Stomach (tissue), 8 donors: ENCODE measurements at regions not wholly inside any gene's neighbourhood (a gene's known extent, or its start where the extent isn't known, plus 50 kb on each side); places are given as distances from the start of the nearest gene placed in this dataset.

Experiments
- DNase-seq, 2 donors: peaks; one replicate each; pipeline versions ENCODE4 v3.0.0 to v3.0.0-alpha.2; 2013 to 2019
- H3K27ac ChIP-seq, 5 donors: fragments of 200-600 bp in 4 of 5; sonication (generic) in 4 of 5; one replicate each; pipeline ENCODE4 v1.5.1; 2013 to 2019; ENCODE audit warnings: mild to moderate bottlenecking in 1 of 5, moderate library complexity in 1 of 5
- H3K27me3 ChIP-seq, 3 donors: fragments of 200-600 bp; sonication (generic); one replicate each; pipeline ENCODE4 v1.5.1; 2017 to 2019; ENCODE audit warnings: mixed run types in 1 of 3
- H3K36me3 ChIP-seq, 4 donors: fragments of 200-600 bp; sonication (generic); 1 replicate in 3 of 4; 2 replicates in 1 of 4; pipeline ENCODE4 v1.5.1; 2016 to 2019
- H3K4me1 ChIP-seq, 4 donors: fragments of 200-600 bp; sonication (generic); one replicate each; pipeline ENCODE4 v1.5.1; 2016 to 2019
- H3K4me3 ChIP-seq, 4 donors: fragments of 200-600 bp; sonication (generic) in 3 of 4; one replicate each; pipeline ENCODE4 v1.5.1; 2016 to 2019; ENCODE audit warnings: mild to moderate bottlenecking in 1 of 4
- H3K9me3 ChIP-seq, 4 donors: fragments of 200-600 bp; sonication (generic); one replicate each; pipeline ENCODE4 v1.5.1; 2016 to 2019
- EP300 ChIP-seq: sonication (generic); formaldehyde crosslinking; IDR thresholded peaks from one replicate; pipeline ENCODE4 v1.6.1; 2017; ENCODE audit warnings: antibody characterized with exemption
- POLR2A ChIP-seq, 4 donors: fragments of 450-650 bp; IDR thresholded peaks; one replicate each; pipeline ENCODE4 v1.6.1; 2016; ENCODE audit warnings: antibody characterized with exemption in 4 of 4, control low read depth in 2 of 4, mild to moderate bottlenecking in 1 of 4, moderate library complexity in 1 of 4
- POLR2AphosphoS5 ChIP-seq, 3 donors: sonication (generic); formaldehyde crosslinking; IDR thresholded peaks; one replicate each; pipeline ENCODE4 v1.6.1; 2016; ENCODE audit warnings: antibody characterized with exemption in 3 of 3
- WGBS, 5 donors: extraction: QIAGEN DNeasy Blood & Tissue Kit in 3 of 5; methylation state at CpG; one replicate each; pipeline versions ENCODE4 v1.1.5 to v1.1.7; 2013 to 2018; 5-methylcytosine and 5-hydroxymethylcytosine counted together
- intact Hi-C: fragments of 100-400 bp; cut with DNase I; formaldehyde crosslinking; loops from one replicate; pipeline ENCODE4 v1.15.1; 2023; ENCODE audit warnings: low total_unique reads
- TF ChIP-seq, protein P1 (sequence below), 7 experiments: fragments of 450-650 bp in 4 of 7; fragments of 200-600 bp in 3 of 7; sonication (generic) in 3 of 7; IDR thresholded peaks; one replicate each; pipeline ENCODE4 v1.5.1; 2016 to 2019; ENCODE audit warnings: antibody characterized with exemption in 7 of 7, control low read depth in 2 of 7, mild to moderate bottlenecking in 1 of 7
- donor health status: healthy with polysubstance abuse.
- donor health status: Bipolar disorder and iron deficiency.
- donor health status: healthy.

DNA sequence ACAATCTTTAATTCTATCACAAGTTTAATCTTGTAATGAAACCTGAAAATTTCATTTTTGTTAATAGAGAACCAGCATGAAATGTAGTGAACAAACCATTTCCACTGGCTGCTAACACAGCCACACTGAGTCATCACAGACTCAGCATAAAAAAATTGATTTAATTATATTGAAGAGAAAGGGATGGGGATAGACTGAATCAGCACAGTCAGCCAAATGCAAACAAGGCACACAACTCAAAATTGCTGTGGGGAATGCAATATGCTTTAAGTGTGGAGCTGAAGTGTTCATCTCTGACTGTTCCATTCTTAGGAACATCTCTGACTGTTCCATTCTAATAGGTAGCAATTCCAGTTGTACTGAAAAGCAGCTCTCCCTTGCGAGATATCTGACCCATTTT lies 299.8 kb downstream of the MRPL39 start:
- WGBS, 5 donors, result 58 to 82% (median 68%) methylated on average over 1 of the region's 1 CpG
- TF ChIP-seq POLR2AphosphoS5 (IDR thresholded peaks at IDR 0.05), result no peak
- TF ChIP-seq POLR2A (IDR thresholded peaks at IDR 0.05), result no peak
- no peak for TF ChIP-seq EP300
- TF ChIP-seq, protein P1, sequence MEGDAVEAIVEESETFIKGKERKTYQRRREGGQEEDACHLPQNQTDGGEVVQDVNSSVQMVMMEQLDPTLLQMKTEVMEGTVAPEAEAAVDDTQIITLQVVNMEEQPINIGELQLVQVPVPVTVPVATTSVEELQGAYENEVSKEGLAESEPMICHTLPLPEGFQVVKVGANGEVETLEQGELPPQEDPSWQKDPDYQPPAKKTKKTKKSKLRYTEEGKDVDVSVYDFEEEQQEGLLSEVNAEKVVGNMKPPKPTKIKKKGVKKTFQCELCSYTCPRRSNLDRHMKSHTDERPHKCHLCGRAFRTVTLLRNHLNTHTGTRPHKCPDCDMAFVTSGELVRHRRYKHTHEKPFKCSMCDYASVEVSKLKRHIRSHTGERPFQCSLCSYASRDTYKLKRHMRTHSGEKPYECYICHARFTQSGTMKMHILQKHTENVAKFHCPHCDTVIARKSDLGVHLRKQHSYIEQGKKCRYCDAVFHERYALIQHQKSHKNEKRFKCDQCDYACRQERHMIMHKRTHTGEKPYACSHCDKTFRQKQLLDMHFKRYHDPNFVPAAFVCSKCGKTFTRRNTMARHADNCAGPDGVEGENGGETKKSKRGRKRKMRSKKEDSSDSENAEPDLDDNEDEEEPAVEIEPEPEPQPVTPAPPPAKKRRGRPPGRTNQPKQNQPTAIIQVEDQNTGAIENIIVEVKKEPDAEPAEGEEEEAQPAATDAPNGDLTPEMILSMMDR (IDR thresholded peaks at IDR 0.05), result no peak
- Histone ChIP-seq H3K4me1 (no peaks in the 10 kb centered on the region), H3K9me3 (peaks cover 0 to 12% (median 7%) of the 10 kb centered on the region in 4 donors), H3K27ac (no peak overlapping the region), H3K27me3 (no peaks in the 10 kb centered on the region), H3K4me3 (no peak overlapping the region), H3K36me3 (no peaks in the 10 kb centered on the region)
- DNase-seq, result no peak
- intact Hi-C loops, result no loop called here

DNA sequence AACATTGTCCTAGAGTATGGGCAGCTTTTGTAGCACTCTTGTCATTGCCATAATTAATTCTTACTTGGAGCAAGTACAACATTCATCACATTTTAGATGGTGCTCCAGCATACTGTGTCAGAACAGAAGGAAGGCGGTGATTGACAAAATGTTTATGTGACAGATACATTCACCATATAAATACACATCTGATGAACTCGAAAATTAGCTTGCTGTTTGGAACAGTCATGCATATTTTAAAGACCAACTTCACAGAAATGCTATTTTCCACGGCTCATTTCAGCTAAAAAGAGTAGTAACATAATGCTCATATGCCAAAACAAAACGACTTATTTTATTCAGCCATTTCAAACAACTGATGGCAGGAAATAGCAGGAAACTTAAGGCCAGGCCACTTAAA lies 302.7 kb downstream of the MRPL39 start:
- intact Hi-C loops, result no loop called here
- 49 to 61% (median 53%) methylated on average over 4 of the region's 4 CpGs for WGBS, 5 donors
- H3K27me3 ChIP-seq, result no peaks in the 10 kb centered on the region
- TF ChIP-seq POLR2A (IDR thresholded peaks at IDR 0.05), result no peak
- TF ChIP-seq POLR2AphosphoS5 (IDR thresholded peaks at IDR 0.05), result no peak
- TF ChIP-seq EP300, result no peak
- TF ChIP-seq, protein P1 (IDR thresholded peaks at IDR 0.05), result no peak
- no peaks in the 10 kb centered on the region for H3K36me3 ChIP-seq
- DNase-seq, result no peak
- H3K27ac ChIP-seq, result no peak overlapping the region
- no peaks in the 10 kb centered on the region for H3K4me1 ChIP-seq
- H3K4me3 ChIP-seq, result no peak overlapping the region
- peaks cover 0 to 12% (median 7%) of the 10 kb centered on the region in 4 donors for H3K9me3 ChIP-seq

DNA sequence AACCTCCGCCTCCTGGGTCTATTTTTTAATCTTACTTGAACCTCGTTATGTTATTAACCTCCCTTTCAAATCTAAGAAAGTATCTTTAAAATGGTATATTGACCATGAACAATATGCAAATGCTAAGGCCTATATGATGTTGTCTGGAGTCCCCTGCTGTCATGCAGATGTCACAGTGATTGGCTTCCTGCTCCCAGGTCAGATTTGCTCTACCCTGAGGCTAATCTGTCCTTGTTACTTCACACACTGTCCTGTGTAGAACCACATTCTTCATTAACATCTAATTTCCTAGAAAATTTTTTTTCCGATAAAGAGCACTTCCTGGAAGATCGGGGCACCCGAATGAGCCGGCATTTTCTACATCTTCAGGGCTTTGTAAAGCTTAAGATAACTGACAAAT lies 306.6 kb downstream of the MRPL39 start:
- no peak overlapping the region for H3K4me3 ChIP-seq
- WGBS, 5 donors, result 78 to 85% (median 79%) methylated on average over 6 of the region's 6 CpGs

DNA sequence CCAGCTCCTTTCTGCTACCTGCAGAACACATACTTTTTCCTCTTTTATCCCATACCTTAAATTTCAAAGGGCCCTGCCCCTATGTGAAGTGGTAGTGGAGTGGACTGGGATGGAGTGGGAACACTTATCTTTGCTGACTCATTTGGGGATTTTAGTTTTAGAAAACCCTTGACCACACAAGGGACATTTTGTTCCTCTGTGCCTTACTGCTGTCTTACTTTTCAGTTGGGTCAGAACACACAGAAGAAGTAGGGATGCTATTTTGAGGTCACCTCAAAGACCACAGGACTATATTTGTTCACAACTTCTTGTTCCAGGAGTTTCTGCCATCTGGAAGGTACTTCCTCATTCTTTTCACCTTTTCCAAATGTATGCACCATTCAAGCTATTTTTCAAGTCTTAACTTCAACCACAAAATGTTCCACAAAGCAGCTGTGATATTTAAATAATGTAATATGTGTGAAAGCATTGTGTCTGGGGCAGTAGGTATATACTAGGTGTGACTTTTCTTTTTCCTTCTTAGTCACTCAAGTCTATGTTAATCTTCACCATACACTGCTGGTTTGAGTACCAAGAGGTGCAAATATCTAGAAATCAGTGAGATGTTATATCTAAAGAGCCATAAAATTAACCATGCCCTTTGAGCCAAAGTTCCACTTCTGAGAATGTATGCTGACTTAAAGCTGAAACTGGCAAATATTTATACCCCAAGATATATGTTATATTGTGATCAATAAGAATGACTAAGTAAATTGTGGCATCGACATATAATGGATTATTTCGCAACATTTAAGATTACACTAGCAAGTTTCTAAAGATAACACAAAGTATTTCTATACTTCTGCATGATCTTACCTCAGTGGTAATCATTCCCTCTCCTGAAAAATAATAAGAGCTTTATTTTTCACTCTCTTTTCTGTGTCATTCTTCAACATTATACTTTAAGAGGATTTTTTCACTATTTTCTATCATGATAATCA lies 308.5 kb downstream of the MRPL39 start:
- no peaks in the 10 kb centered on the region for H3K4me1 ChIP-seq
- DNase-seq, result no peak
- no peaks in the 10 kb centered on the region for H3K27me3 ChIP-seq
- no peaks in the 10 kb centered on the region for H3K36me3 ChIP-seq
- TF ChIP-seq POLR2AphosphoS5 (IDR thresholded peaks at IDR 0.05), result no peak
- no peak for TF ChIP-seq EP300
- TF ChIP-seq, protein P1 (IDR thresholded peaks at IDR 0.05), result no peak
- no peak for TF ChIP-seq POLR2A (IDR thresholded peaks at IDR 0.05)
- H3K4me3 ChIP-seq, result no peak overlapping the region
- intact Hi-C loops, result no loop called here
- no peaks in the 10 kb centered on the region for H3K9me3 ChIP-seq
- peak overlapping the region in 1 of 5 donors; percentile 15 for H3K27ac ChIP-seq
- 50 to 61% (median 54%) methylated on average over 2 of the region's 2 CpGs for WGBS, 5 donors

More for the DNA sequence above, 306.6 kb downstream of the MRPL39 start:
- H3K4me1 ChIP-seq, result no peaks in the 10 kb centered on the region
- no peak for DNase-seq
- H3K9me3 ChIP-seq, result no peaks in the 10 kb centered on the region
- no peak overlapping the region for H3K27ac ChIP-seq
- TF ChIP-seq, protein P1 (IDR thresholded peaks at IDR 0.05), result no peak
- no peak for TF ChIP-seq POLR2A (IDR thresholded peaks at IDR 0.05)
- no peak for TF ChIP-seq EP300
- no peak for TF ChIP-seq POLR2AphosphoS5 (IDR thresholded peaks at IDR 0.05)
- no peaks in the 10 kb centered on the region for H3K36me3 ChIP-seq
- intact Hi-C loops, result no loop called here
- no peaks in the 10 kb centered on the region for H3K27me3 ChIP-seq
